ENCODE measurements at regions not wholly inside any gene's neighbourhood (a gene's known extent, or its start where the extent isn't known, plus 50 kb on each side); places are given as distances from the start of the nearest gene placed in this dataset.

DNA sequence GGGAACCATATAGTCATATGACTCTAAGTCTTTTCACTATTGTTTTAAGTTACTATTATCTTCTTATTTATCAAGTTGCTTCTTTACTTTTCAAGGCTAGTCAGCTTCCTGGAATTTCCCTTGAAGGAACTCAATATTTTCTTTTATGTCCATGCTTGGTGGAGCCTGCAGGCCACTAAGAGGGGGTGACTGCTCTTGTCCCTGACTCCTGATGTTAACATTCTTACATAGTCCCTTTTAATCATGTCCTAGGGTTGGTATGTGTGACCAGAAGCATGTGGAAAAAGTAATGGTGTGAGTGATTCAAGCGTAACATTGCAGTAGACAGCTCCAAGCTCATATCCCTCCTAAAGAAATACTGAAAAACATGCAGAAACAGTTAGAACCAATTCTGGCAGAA, 1536.2 kb upstream of the CDH9 start:
- no peak for DNase-seq
- Histone ChIP-seq H3K4me3 (no peak overlapping the region), H3K27me3 (ENCODE audit: low read depth) (no peaks in the 10 kb centered on the region), H3K9me3 (no peaks in the 10 kb centered on the region), H3K36me3 (no peaks in the 10 kb centered on the region), H3K4me1 (no peaks in the 10 kb centered on the region), H3K27ac (no peak overlapping the region)
- intact Hi-C loops (cut with DNase I) = no loop called here
- TF ChIP-seq, protein P1, sequence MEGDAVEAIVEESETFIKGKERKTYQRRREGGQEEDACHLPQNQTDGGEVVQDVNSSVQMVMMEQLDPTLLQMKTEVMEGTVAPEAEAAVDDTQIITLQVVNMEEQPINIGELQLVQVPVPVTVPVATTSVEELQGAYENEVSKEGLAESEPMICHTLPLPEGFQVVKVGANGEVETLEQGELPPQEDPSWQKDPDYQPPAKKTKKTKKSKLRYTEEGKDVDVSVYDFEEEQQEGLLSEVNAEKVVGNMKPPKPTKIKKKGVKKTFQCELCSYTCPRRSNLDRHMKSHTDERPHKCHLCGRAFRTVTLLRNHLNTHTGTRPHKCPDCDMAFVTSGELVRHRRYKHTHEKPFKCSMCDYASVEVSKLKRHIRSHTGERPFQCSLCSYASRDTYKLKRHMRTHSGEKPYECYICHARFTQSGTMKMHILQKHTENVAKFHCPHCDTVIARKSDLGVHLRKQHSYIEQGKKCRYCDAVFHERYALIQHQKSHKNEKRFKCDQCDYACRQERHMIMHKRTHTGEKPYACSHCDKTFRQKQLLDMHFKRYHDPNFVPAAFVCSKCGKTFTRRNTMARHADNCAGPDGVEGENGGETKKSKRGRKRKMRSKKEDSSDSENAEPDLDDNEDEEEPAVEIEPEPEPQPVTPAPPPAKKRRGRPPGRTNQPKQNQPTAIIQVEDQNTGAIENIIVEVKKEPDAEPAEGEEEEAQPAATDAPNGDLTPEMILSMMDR (IDR thresholded peaks at IDR 0.05) = no peak
- ATAC-seq = no peak

DNA sequence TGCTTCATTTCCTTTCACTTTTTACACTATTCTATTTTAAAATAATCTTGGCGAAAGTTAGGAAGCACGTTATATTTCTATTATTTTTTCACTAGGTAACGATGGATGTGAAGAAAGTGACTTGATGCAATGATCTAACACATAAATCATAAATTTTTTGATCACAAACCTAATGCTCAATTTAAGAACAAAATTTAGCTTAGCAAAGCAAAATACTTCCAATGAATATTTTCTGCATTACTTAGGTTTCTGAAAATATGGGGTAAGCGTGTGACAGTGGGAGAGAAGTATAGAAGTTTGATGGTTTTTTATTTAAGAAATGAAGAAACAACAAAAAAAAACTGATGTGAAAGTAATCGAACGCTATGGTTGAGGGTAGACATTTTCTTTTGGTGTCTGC, 1528.7 kb upstream of the CDH9 start:
- no peaks in the 10 kb centered on the region for H3K4me1 ChIP-seq
- H3K27ac ChIP-seq = no peak overlapping the region
- no peak overlapping the region for H3K4me3 ChIP-seq
- H3K36me3 ChIP-seq = no peaks in the 10 kb centered on the region
- intact Hi-C loops (cut with DNase I) = no loop called here
- DNase-seq (no peak), ATAC-seq (no peak)
- TF ChIP-seq, protein P1 (IDR thresholded peaks at IDR 0.05) = no peak
- H3K9me3 ChIP-seq = no peaks in the 10 kb centered on the region
- H3K27me3 ChIP-seq (ENCODE audit: low read depth) = no peaks in the 10 kb centered on the region

DNA sequence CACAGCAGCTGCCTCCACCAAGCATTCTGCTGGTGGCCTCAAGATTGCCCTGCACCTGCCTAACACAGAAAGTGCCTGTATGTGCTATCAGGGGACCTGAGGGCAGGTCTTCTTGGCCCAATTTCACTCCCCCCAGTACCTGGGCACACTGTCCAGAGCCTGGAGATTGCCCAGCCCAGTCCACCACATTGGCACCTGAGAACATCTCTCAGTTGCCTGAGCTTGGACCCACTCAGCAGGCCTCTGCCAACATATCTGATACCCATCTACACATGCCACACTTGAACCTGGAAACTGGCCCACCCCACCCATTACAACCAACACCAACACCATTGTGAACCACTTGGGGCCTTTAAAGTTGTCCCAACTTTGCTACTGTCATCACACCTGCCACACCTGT, 1523.1 kb upstream of the CDH9 start:
- DNase-seq = no peak
- H3K36me3 ChIP-seq = no peaks in the 10 kb centered on the region
- no peaks in the 10 kb centered on the region for H3K27me3 ChIP-seq (ENCODE audit: low read depth)
- ATAC-seq = peak in 1 of 2 donors; percentile 17
- no peak overlapping the region for H3K27ac ChIP-seq
- intact Hi-C loops (cut with DNase I) = no loop called here
- TF ChIP-seq, protein P1 (IDR thresholded peaks at IDR 0.05) = no peak
- no peaks in the 10 kb centered on the region for H3K4me1 ChIP-seq
- no peak overlapping the region for H3K4me3 ChIP-seq
- H3K9me3 ChIP-seq = no peaks in the 10 kb centered on the region

DNA sequence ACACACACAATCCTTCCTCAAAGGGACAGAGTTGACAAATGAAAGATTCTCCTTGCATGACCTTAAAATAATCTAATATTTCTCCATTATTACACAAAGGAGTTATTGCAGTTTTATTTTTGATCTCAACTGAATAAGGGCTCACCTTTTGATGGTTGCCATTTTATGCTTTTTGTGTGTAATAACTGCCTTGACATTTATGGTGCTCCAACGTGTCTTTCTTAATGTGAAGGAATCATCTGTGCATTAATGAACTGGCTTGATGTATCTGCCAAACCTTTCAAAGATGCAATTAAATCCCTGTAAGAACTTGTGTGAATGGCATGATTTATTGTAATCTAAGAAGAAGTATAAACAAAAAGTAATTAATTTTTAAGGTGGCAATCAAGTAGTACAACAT, 1519.8 kb upstream of the CDH9 start:
- DNase-seq = no peak
- H3K27me3 ChIP-seq (ENCODE audit: low read depth) = no peaks in the 10 kb centered on the region
- intact Hi-C loops (cut with DNase I) = no loop called here
- TF ChIP-seq, protein P1 (IDR thresholded peaks at IDR 0.05) = no peak
- H3K4me3 ChIP-seq = no peak overlapping the region
- H3K36me3 ChIP-seq = no peaks in the 10 kb centered on the region
- no peak overlapping the region for H3K27ac ChIP-seq
- ATAC-seq = no peak
- H3K4me1 ChIP-seq = no peaks in the 10 kb centered on the region
- H3K9me3 ChIP-seq = no peaks in the 10 kb centered on the region

DNA sequence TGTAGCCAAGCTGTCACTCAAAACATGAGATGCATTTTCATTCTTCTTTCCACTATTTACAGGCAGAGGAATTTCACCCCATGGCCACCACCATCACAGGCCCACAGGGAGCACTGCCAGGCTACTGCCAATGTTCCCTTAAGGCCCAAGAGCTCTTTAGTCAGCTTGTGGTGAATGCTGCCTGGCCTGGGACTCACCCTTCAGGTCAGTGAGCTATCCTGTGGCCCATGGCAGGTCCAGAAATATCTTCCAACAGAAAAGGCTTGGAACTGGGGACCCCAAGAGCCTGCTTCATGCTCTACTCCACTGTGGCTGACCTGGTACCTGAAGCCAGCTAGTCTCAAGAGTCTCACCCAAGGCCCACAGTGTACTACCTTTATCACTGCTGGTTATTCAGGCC, 1518.7 kb upstream of the CDH9 start:
- H3K4me3 ChIP-seq = no peak overlapping the region
- no peak overlapping the region for H3K27ac ChIP-seq
- peaks cover 5% of the 10 kb centered on the region for H3K9me3 ChIP-seq
- ATAC-seq (no peak), DNase-seq (no peak)
- no peaks in the 10 kb centered on the region for H3K36me3 ChIP-seq
- H3K4me1 ChIP-seq = no peaks in the 10 kb centered on the region
- no peaks in the 10 kb centered on the region for H3K27me3 ChIP-seq (ENCODE audit: low read depth)
- intact Hi-C loops (cut with DNase I) = no loop called here
- TF ChIP-seq, protein P1 (IDR thresholded peaks at IDR 0.05) = no peak

DNA sequence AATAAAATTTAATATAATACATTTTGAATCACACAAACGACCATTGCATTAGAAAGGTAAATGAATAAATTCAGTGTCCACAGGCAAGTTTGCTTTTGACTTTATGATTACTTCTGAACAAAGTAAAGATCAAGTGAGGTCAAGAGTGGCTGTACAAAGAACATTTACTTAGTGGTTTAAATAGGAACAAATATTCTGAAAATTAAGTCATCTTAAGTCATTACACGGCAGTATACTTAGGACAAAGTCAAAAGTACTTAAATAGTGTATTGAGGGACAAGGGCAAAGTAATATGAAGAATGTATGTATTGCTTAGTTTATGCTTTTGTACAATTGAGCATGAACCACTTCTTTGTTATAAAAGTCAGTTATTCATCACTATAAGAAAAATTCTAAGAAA, 1511.2 kb upstream of the CDH9 start:
- Histone ChIP-seq H3K36me3 (no peaks in the 10 kb centered on the region), H3K27me3 (ENCODE audit: low read depth) (no peaks in the 10 kb centered on the region), H3K4me1 (no peaks in the 10 kb centered on the region), H3K27ac (no peak overlapping the region), H3K9me3 (peaks cover 6% of the 10 kb centered on the region), H3K4me3 (no peak overlapping the region)
- intact Hi-C loops (cut with DNase I) = no loop called here
- TF ChIP-seq, protein P1 (IDR thresholded peaks at IDR 0.05) = no peak
- DNase-seq (no peak), ATAC-seq (peak in 1 of 2 donors; percentile 62)
